H9 (cell line): ENCODE measurements at regions not wholly inside any gene's neighbourhood (a gene's known extent, or its start where the extent isn't known, plus 50 kb on each side); places are given as distances from the start of the nearest gene placed in this dataset.

ENCODE experiments used
- DNase-seq: peaks from one replicate; pipeline ENCODE4 v3.0.0-alpha.2; 2017
- H2AFZ ChIP-seq: one replicate; pipeline ENCODE4 v1.6.1; 2013; ENCODE audit warnings: mild to moderate bottlenecking, low read length, control low read depth, moderate library complexity
- H2AK5ac ChIP-seq: 2 replicates; pipeline ENCODE4 v1.6.1; 2013; ENCODE audit warnings: low read length, control low read depth, mixed read lengths; ENCODE audit not compliant: insufficient read length
- H2BK120ac ChIP-seq: one replicate; pipeline ENCODE4 v1.6.1; 2013; ENCODE audit warnings: low read depth, mild to moderate bottlenecking, low read length, control low read depth, inconsistent platforms; ENCODE audit not compliant: poor library complexity, severe bottlenecking
- H2BK12ac ChIP-seq: 2 replicates; pipeline ENCODE4 v1.6.1; 2013; ENCODE audit warnings: low read length, control low read depth, mixed read lengths, low read depth; ENCODE audit not compliant: insufficient read length
- H2BK15ac ChIP-seq: 2 replicates; pipeline ENCODE4 v1.6.1; 2013; ENCODE audit warnings: low read depth, low read length, control low read depth
- H2BK20ac ChIP-seq: one replicate; pipeline ENCODE4 v1.6.1; 2013; ENCODE audit warnings: low read depth, mild to moderate bottlenecking, low read length, control low read depth, inconsistent platforms; ENCODE audit not compliant: poor library complexity, severe bottlenecking
- H2BK5ac ChIP-seq: 2 replicates; pipeline ENCODE4 v1.6.1; 2013; ENCODE audit warnings: low read length, control low read depth, mixed read lengths; ENCODE audit not compliant: insufficient read length
- H3K14ac ChIP-seq: 2 replicates; pipeline ENCODE4 v1.6.1; 2013; ENCODE audit warnings: low read length, control low read depth; ENCODE audit not compliant: insufficient read depth
- H3K18ac ChIP-seq: 2 replicates; pipeline ENCODE4 v1.6.1; 2013; ENCODE audit warnings: low read depth, mild to moderate bottlenecking, mixed read lengths, low read length, control low read depth; ENCODE audit not compliant: insufficient read length
- H3K23ac ChIP-seq: 2 replicates; pipeline ENCODE4 v1.6.1; 2013; ENCODE audit warnings: low read length, control low read depth, mixed read lengths, low read depth; ENCODE audit not compliant: insufficient read length
- H3K23me2 ChIP-seq: 2 replicates; pipeline ENCODE4 v1.6.1; 2013; ENCODE audit warnings: low read depth, mild to moderate bottlenecking, mixed read lengths, low read length, control low read depth; ENCODE audit not compliant: insufficient read length, poor library complexity, severe bottlenecking
- H3K27ac ChIP-seq: 2 replicates; pipeline ENCODE4 v1.5.1; 2013; ENCODE audit warnings: low read length, control low read depth, mixed read lengths, low read depth; ENCODE audit not compliant: insufficient read length
- H3K27me3 ChIP-seq: 2 replicates; pipeline ENCODE4 v1.6.1; 2013; ENCODE audit warnings: low read length, control low read depth, inconsistent platforms; ENCODE audit not compliant: insufficient read depth
- H3K4ac ChIP-seq: 2 replicates; pipeline ENCODE4 v1.6.1; 2013; ENCODE audit warnings: low read depth, mild to moderate bottlenecking, control low read depth, inconsistent platforms, low read length, moderate library complexity
- H3K4me1 ChIP-seq: 2 replicates; pipeline ENCODE4 v1.6.1; 2013; ENCODE audit warnings: low read length, control low read depth, inconsistent platforms; ENCODE audit not compliant: insufficient read depth
- H3K4me2 ChIP-seq: 2 replicates; pipeline ENCODE4 v1.6.1; 2013; ENCODE audit warnings: low read length, control low read depth, mixed read lengths; ENCODE audit not compliant: insufficient read length, insufficient read depth
- H3K56ac ChIP-seq: 2 replicates; pipeline ENCODE4 v1.6.1; 2013; ENCODE audit warnings: low read depth, mild to moderate bottlenecking, mixed read lengths, low read length, control low read depth; ENCODE audit not compliant: insufficient read length
- H3K79me1 ChIP-seq: 2 replicates; pipeline ENCODE4 v1.6.1; 2013; ENCODE audit warnings: low read depth, mild to moderate bottlenecking, moderate library complexity, low read length, control low read depth, inconsistent platforms; ENCODE audit not compliant: insufficient read depth, poor library complexity, severe bottlenecking
- H3K79me2 ChIP-seq: 2 replicates; pipeline ENCODE4 v1.6.1; 2013; ENCODE audit warnings: low read length, control low read depth, inconsistent platforms; ENCODE audit not compliant: insufficient read depth
- H3K9ac ChIP-seq: 2 replicates; pipeline ENCODE4 v1.6.1; 2013; ENCODE audit warnings: low read length, control low read depth, mixed read lengths; ENCODE audit not compliant: insufficient read length; ENCODE audit errors: extremely low read depth
- H3K9me3 ChIP-seq: one replicate; pipeline ENCODE4 v1.6.1; 2013; ENCODE audit warnings: low read depth, low read length, inconsistent platforms; ENCODE audit not compliant: control insufficient read depth
- H3T11ph ChIP-seq: one replicate; pipeline ENCODE4 v1.6.1; 2013; ENCODE audit warnings: mild to moderate bottlenecking, low read length, control low read depth, inconsistent platforms
- H4K20me1 ChIP-seq: one replicate; pipeline ENCODE4 v1.6.1; 2013; ENCODE audit not compliant: control insufficient read depth, insufficient read length, insufficient read depth
- H4K5ac ChIP-seq: 2 replicates; pipeline ENCODE4 v1.6.1; 2013; ENCODE audit warnings: low read depth, mild to moderate bottlenecking, mixed read lengths, low read length, control low read depth; ENCODE audit not compliant: insufficient read length
- H4K8ac ChIP-seq: replicated peaks from 2 replicates; pipeline ENCODE4 v1.6.1; 2013; ENCODE audit warnings: low read length, control low read depth, mixed read lengths, low read depth; ENCODE audit not compliant: insufficient read length
- H4K91ac ChIP-seq: 2 replicates; pipeline ENCODE4 v1.6.1; 2013; ENCODE audit warnings: low read depth, mild to moderate bottlenecking, moderate library complexity, mixed read lengths, low read length, control low read depth; ENCODE audit not compliant: insufficient read length
- H3K27ac Mint-ChIP-seq, 3 experiments: 2 replicates in 2 of 3; 3 replicates in 1 of 3; pipeline ENCODE4 v1.8.0; 2020 to 2021; ENCODE audit warnings: mixed read lengths in 3 of 3, mild to moderate bottlenecking in 1 of 3, moderate library complexity in 1 of 3
- H3K27me3 Mint-ChIP-seq: 2 replicates; pipeline ENCODE4 v1.8.0; 2021; ENCODE audit warnings: low read depth, mild to moderate bottlenecking, moderate library complexity, mixed read lengths
- H3K36me3 Mint-ChIP-seq, 3 experiments: 2 replicates in 2 of 3; 3 replicates in 1 of 3; pipeline ENCODE4 v1.8.0; 2020 to 2021; ENCODE audit warnings: low read depth in 3 of 3, mixed read lengths in 3 of 3; ENCODE audit not compliant: insufficient read depth in 1 of 3
- H3K4me1 Mint-ChIP-seq, 2 experiments: 2 replicates each; pipeline ENCODE4 v1.8.0; 2020; ENCODE audit warnings: mixed read lengths in 2 of 2
- H3K4me3 Mint-ChIP-seq, 2 experiments: 2 replicates in 1 of 2; 3 replicates in 1 of 2; pipeline ENCODE4 v1.8.0; 2020 to 2021; ENCODE audit warnings: mild to moderate bottlenecking in 2 of 2, mixed read lengths in 2 of 2, moderate library complexity in 1 of 2
- H3K9me3 Mint-ChIP-seq, 2 experiments: 2 replicates in 1 of 2; 3 replicates in 1 of 2; pipeline ENCODE4 v1.8.0; 2020; ENCODE audit warnings: mild to moderate bottlenecking in 2 of 2, mixed read lengths in 2 of 2, moderate library complexity in 1 of 2
- CTCF ChIP-seq: fragments of 200-600 bp; sonication (generic); conservative IDR thresholded peaks from 3 replicates; pipeline ENCODE4 v1.8.0; 2021; ENCODE audit warnings: antibody characterized with exemption, mild to moderate bottlenecking
- WGBS: extraction: QIAGEN DNeasy Blood & Tissue Kit; methylation state at CpG from one replicate; pipeline ENCODE4 v1.1.7; 2013; ENCODE audit warnings: missing lambda C conversion rate, low lambda C conversion rate, mixed read lengths; ENCODE audit not compliant: insufficient read length; ENCODE audit errors: extremely low coverage; 5-methylcytosine and 5-hydroxymethylcytosine counted together

- H3K4me3 Mint-ChIP-seq: no peak overlapping the region
- H3K27me3 ChIP-seq: no peaks in the 10 kb centered on the region
- no peak overlapping the region for H3K4ac ChIP-seq
- H3K9ac ChIP-seq: no peak overlapping the region
- H3K36me3 Mint-ChIP-seq: no peaks in the 10 kb centered on the region
- no peak overlapping the region for H2BK15ac ChIP-seq
- DNase-seq: no peak
- no peak overlapping the region for H2BK120ac ChIP-seq
- no peaks in the 10 kb centered on the region for H3K79me1 ChIP-seq
- no CpG with 5 or more reads among the region's 1 CpG for WGBS
- no peak overlapping the region for H2AFZ ChIP-seq
- H3K9me3 Mint-ChIP-seq: no peaks in the 10 kb centered on the region
- H4K8ac ChIP-seq: no peak overlapping the region
- H4K5ac ChIP-seq: no peak overlapping the region
- H3K4me1 ChIP-seq: no peaks in the 10 kb centered on the region
- no peak overlapping the region for H3T11ph ChIP-seq
- no peak overlapping the region for H3K14ac ChIP-seq
- no peaks in the 10 kb centered on the region for H4K20me1 ChIP-seq
- 0 out of 7 replicates have a peak overlapping the region, but pooled peaks of 1 of the 3 experiments have one; percentile 19 for H3K27ac Mint-ChIP-seq
- no peak overlapping the region for H2AK5ac ChIP-seq
- H2BK20ac ChIP-seq: no peak overlapping the region
- no peaks in the 10 kb centered on the region for H3K79me2 ChIP-seq
- no peak overlapping the region for H3K23ac ChIP-seq
- no peak overlapping the region for H3K27ac ChIP-seq
- H3K4me1 Mint-ChIP-seq: peaks cover 13 to 18% of the 10 kb centered on the region in 2 experiments
- H3K27me3 Mint-ChIP-seq: no peaks in the 10 kb centered on the region
- TF ChIP-seq CTCF: no peak
- H4K91ac ChIP-seq: no peak overlapping the region
- no peak overlapping the region for H3K4me2 ChIP-seq
- no peaks in the 10 kb centered on the region for H3K9me3 ChIP-seq
- H3K56ac ChIP-seq: no peak overlapping the region
- no peak overlapping the region for H2BK12ac ChIP-seq
- no peak overlapping the region for H2BK5ac ChIP-seq
- no peak overlapping the region for H3K18ac ChIP-seq
- no peaks in the 10 kb centered on the region for H3K23me2 ChIP-seq
Observed at GRCh38 chr6:51535327-51535726, 552.1 kb downstream of the PKHD1 start.
